Astrocyte of the spinal cord (primary cell): ENCODE measurements at regions not wholly inside any gene's neighbourhood (a gene's known extent, or its start where the extent isn't known, plus 50 kb on each side); places are given as distances from the start of the nearest gene placed in this dataset.
"Not testable (repeated sequence)": the region's sequence is repeated elsewhere in the genome, so short reads cannot be mapped to it uniquely, and the experiment has no call there.

ENCODE experiments used
- DNase-seq: peaks from one replicate; pipeline ENCODE4 v3.0.0; 2011; ENCODE audit warnings: low read depth, low spot score
- H3K4me3 ChIP-seq: 2 replicates; pipeline ENCODE4 v1.5.1; 2011; ENCODE audit warnings: low read depth, mild to moderate bottlenecking, low read length, moderate library complexity
- in situ Hi-C: cut with HindIII; loops from 2 replicates; pipeline ENCODE4 v1.10.0; 2017; ENCODE audit warnings: low sequenced_read_pairs
- TF ChIP-seq, protein P1 (sequence below): IDR thresholded peaks from 2 replicates; pipeline ENCODE4 v1.5.1; 2012; ENCODE audit warnings: low read depth, mild to moderate bottlenecking, low read length, inconsistent platforms

DNA sequence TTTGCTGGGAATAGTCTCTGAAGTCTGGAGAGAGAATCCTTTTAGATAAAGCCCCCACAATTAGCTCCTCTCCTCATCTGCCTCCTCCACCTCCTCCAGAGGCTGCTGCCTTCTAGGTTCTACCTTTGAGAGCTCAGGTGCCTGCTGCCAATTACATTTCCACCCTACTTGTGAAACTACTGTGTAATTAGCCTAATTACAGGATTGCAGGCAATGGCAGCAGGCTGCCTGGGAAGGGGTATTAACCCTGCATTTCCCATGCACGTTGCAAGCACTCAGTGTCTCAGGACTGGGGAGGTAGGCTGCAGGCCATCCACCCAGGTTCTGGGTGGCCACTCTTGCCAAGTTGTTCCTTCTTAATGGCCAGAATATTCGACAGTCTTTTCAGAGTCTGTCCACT lies 215.6 kb upstream of the ZNF217 start:
- in situ Hi-C loops: no loop called here

DNA sequence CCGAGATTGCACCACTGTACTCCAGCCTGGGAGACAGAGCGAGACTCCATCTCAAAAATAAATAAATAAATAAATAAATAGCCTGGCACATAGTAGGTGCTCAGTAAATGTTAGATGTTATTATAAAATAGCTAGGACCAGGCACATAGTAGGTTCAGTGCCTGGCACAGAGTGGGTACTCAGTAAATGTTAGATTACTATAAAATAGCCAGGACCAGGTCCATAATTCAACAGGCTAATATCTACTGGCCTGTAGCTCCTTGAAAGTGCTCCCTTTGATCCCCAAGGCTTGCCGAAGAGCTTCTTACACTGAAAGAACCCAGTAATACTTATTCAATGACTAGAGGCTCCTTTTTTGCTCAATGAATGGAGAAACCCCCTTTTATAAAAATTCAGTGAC lies 215.1 kb upstream of the ZNF217 start:
- no peak overlapping the region for H3K4me3 ChIP-seq
- TF ChIP-seq, protein P1, sequence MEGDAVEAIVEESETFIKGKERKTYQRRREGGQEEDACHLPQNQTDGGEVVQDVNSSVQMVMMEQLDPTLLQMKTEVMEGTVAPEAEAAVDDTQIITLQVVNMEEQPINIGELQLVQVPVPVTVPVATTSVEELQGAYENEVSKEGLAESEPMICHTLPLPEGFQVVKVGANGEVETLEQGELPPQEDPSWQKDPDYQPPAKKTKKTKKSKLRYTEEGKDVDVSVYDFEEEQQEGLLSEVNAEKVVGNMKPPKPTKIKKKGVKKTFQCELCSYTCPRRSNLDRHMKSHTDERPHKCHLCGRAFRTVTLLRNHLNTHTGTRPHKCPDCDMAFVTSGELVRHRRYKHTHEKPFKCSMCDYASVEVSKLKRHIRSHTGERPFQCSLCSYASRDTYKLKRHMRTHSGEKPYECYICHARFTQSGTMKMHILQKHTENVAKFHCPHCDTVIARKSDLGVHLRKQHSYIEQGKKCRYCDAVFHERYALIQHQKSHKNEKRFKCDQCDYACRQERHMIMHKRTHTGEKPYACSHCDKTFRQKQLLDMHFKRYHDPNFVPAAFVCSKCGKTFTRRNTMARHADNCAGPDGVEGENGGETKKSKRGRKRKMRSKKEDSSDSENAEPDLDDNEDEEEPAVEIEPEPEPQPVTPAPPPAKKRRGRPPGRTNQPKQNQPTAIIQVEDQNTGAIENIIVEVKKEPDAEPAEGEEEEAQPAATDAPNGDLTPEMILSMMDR: no peak
- no peak for DNase-seq
- in situ Hi-C loops: no loop called here

More for the DNA sequence above, 215.6 kb upstream of the ZNF217 start:
- TF ChIP-seq, protein P1: no peak
- DNase-seq: no peak
- no peak overlapping the region for H3K4me3 ChIP-seq

DNA sequence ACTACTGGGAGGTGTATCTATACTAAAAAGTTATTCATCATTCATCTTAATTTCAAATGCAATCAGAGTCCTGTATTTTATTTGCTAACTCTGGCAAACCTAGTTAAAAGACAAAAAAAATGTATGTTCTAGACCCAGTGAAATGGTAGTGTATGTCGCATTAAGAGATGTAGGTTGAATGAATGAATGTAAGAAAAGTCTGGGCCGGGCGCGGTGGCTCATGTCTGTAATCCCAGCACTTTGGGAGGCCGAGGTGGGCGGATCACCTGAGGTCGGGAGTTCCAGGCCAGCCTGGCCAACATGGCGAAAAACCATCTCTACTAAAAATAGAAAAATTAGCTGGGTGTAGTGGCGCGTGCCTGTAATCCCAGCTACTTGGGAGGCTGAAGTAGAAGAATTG lies 214.7 kb upstream of the ZNF217 start:
- H3K4me3 ChIP-seq, in situ Hi-C loops, DNase-seq: not testable (repeated sequence)

DNA sequence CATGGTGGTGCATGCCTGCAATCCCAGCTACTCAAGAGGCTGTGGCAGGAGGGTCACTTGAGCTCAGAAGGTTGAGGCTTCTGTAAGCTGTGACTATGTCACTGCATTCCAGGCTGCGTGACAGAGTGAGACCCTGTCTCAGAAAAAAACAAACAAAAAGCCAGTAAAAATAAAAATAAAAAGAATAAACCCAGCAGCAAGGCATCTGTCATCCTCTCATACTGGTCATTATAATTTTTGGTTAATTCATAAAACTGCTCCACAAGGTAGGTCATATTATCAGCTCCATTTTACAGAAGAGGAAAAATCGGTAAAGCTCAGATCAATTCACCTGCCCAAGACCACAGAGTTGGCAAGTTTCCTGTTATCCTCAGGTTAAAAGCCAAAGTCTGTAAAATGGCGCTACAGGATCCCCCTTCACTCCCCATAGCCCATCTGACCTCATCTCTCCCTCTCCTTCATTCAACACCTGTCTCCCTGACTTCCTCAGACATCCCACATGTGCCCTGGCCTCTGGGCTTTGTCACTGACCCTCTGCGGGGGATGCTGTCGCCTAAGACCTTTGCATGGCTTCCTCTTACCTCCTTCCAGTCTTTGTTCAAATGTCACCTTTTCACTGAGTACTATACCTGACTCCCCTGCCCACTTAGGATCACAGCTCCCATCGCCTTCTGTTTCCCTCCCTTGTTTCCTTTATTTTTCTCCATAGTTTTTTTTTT lies 213.2 kb upstream of the ZNF217 start:
- TF ChIP-seq, protein P1: no peak
- DNase-seq: no peak
- no peak overlapping the region for H3K4me3 ChIP-seq
- in situ Hi-C loops: no loop called here

DNA sequence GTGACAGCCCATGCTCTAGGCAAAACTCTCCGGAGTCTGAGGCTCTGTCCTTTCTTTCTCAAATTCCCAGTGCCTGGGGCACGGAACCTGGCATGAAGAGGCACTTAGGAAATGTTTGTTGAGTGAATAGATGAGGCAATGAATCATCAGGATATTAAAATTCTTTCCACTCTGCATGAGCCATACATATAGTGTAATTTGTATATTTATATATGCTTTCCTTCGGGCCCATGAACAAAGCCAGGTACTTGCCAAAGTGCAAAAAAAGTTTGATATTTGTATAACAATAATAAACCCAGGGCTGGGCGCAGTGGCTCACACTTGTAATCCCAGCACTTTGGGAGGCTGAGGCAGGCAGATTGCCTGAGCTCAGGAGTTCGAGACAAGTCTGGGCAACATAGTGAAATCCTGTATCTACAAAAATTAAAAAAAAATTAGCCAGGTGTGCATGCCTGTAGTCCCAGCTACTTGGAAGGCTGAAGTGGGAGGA lies 212.3 kb upstream of the ZNF217 start:
- TF ChIP-seq, protein P1: no peak
- H3K4me3 ChIP-seq: no peak overlapping the region
- in situ Hi-C loops: no loop called here
- peak; percentile 72 for DNase-seq

DNA sequence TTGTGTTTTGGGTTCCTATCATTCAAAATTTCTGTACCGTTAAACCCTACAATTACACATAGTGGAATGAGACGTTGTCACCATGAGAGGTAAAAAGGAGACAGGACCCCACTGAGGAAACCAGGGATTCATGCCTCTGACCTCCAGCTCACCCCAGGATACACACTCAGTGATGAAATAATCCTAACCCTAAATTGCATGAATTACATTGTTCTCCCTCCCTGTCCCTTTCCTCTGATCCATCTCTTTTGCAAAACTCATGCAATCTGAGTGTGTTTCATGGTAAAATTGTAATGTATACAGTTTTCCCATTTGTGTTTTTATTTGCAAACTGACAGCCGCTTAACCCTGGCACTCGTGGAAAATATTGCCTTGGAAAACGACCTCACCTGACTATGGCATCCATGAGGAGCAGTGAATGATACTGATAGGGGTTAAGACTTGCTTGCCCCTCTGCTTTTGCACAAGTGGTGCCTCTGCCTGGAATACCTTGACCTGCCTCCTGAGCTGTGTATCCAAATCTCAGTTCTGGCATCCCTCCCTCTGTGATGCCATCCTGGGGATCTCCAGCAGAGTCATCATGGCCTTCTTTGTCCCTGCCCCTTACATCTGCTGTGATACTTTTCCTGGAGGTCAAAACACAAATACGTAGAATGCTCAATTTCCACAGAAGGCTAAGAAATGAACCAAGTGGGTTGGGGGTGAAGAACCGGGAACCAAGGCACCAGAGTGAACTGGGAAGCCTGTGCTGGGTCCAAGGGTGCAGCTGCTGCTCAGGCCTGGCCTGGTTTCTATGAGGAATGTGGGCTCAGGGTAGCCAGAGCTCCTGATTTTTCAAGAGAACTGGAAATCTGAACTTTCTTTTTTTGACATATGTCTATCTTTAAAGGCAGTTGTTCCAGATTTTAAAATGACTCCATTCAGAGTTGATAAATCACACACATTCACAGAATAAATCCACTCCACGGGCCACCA lies 211.6 kb upstream of the ZNF217 start:
- no peak for DNase-seq
- no peak overlapping the region for H3K4me3 ChIP-seq
- in situ Hi-C loops: no loop called here
- TF ChIP-seq, protein P1: no peak

DNA sequence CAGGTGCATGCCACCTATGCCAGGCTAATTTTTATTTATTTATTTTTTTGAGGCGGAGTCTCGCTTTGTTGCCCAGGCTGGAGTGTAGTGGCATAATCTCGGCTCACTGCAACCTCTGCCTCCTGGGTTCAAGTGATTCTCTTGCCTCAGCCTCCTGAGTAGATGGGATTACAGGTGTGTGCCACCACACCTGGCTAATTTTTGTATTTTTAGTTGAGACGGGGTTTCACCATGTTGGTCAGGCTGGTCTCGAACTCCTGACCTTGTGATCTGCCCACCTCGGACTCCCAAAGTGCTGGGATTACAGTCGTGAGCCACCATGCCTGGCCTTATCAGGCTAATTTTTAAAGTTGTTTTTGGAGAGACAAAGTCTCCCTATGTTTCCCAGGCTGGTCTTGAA lies 210.7 kb upstream of the ZNF217 start:
- DNase-seq, in situ Hi-C loops, H3K4me3 ChIP-seq: not testable (repeated sequence)
